ENCODE measurements at regions not wholly inside any gene's neighbourhood (a gene's known extent, or its start where the extent isn't known, plus 50 kb on each side); places are given as distances from the start of the nearest gene placed in this dataset.

GRCh38 chr4:123050018-123050417, 127.6 kb upstream of the NUDT6 start:
- Histone ChIP-seq H3K27me3 (ENCODE audit: insufficient read depth, low read length) (no peaks in the 10 kb centered on the region), H2AFZ (ENCODE audit: low read length, unreplicated experiment) (no peak overlapping the region), H3K4me1 (ENCODE audit: control insufficient read depth, insufficient read depth, low read length, unreplicated experiment) (no peaks in the 10 kb centered on the region), H3K36me3 (ENCODE audit: insufficient read depth, low read length) (peaks cover 27% of the 10 kb centered on the region), H3K79me2 (ENCODE audit: control insufficient read depth, insufficient read depth, low read length, unreplicated experiment) (no peaks in the 10 kb centered on the region), H3K4me3 (ENCODE audit: low read depth, low read length) (no peak overlapping the region), H3K27ac (ENCODE audit: low read depth, low read length) (no peak overlapping the region)

DNA sequence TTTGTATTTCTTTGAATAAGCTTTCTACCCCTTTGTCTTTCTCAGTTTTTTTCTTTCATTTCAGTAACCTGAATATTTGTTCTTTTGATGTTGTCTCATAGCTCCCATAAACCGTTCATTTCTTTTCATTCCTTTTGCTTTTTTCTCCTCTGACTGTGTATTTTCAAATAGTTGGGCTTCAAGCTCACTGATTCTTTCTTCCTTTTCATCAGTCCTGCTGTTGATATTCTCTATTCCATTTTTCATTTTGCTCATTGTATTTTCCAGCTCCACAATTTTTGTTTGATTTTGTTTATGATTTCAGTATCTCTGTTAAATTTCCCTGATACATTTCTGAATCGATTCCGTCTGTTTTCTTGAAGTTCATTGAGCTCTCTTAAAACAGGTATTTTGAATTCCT, 129.6 kb upstream of the NUDT6 start:
- Histone ChIP-seq H3K79me2 (ENCODE audit: control insufficient read depth, insufficient read depth, low read length, unreplicated experiment) (no peaks in the 10 kb centered on the region), H3K4me3 (ENCODE audit: low read depth, low read length) (no peak overlapping the region), H3K36me3 (ENCODE audit: insufficient read depth, low read length) (peaks cover 27% of the 10 kb centered on the region), H3K27me3 (ENCODE audit: insufficient read depth, low read length) (no peaks in the 10 kb centered on the region), H2AFZ (ENCODE audit: low read length, unreplicated experiment) (no peak overlapping the region), H3K27ac (ENCODE audit: low read depth, low read length) (no peak overlapping the region), H3K4me1 (ENCODE audit: control insufficient read depth, insufficient read depth, low read length, unreplicated experiment) (peaks cover 14% of the 10 kb centered on the region)

DNA sequence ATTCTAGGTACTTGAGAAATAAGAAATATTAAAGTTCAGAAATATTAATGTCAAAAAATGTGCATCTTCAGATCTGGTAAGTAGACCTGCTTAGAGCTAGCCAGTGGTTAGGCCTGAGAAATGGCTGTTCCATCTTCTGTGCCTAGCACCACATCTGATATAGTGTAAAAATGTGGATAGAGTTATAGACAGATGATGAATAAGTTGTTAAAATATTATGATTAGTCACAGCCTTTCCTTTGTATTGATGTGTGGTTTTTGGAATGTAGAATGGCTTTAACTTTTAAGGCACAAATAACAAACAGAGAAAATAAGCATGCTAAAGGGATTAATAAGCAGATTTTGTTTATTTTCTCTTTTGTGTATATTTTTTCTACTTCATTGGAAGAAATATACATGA, 133.5 kb upstream of the NUDT6 start:
- Histone ChIP-seq H3K27me3 (ENCODE audit: insufficient read depth, low read length) (no peaks in the 10 kb centered on the region), H3K4me3 (ENCODE audit: low read depth, low read length) (no peak overlapping the region), H3K4me1 (ENCODE audit: control insufficient read depth, insufficient read depth, low read length, unreplicated experiment) (peaks cover 14% of the 10 kb centered on the region), H3K79me2 (ENCODE audit: control insufficient read depth, insufficient read depth, low read length, unreplicated experiment) (no peaks in the 10 kb centered on the region), H2AFZ (ENCODE audit: low read length, unreplicated experiment) (no peak overlapping the region), H3K36me3 (ENCODE audit: insufficient read depth, low read length) (peaks cover 18% of the 10 kb centered on the region), H3K27ac (ENCODE audit: low read depth, low read length) (peak overlapping the region; percentile 1; the same call in 1 of the 2 replicates)

DNA sequence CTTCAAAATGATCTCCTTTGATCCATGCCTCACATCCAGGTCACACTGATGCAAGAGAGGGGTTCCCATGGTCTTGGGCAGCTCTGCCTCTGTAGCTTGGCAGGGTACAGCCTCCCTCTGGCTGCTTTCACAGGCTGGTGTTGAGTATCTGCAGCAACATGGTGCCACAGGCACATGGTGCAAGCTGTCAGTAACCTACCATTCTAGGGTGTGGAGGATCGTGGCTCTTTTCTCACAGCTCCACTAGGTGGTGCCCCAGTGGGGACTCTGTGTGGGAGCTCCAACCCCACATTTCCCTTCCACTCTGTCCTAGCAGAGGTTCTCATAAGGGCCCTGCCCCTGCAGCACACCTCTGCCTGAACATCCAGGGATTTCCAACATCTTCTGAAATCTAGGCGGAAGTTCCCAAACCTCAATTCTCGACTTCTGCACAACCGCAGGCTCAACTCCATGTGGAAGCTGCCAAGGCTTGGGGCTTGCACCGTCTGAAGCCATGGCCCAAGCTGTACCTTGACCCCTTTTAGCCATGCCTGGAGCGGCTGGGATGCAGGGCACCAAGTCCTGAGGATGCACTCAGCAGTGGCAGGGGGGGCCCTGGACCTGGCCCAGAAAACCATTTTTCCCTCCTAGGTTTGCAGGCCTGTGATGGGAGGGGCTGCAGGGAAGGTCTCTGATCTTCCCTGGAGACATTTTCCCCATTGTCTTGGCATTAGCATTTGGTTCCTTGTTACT, 137.8 kb upstream of the NUDT6 start:
- H3K27ac ChIP-seq (ENCODE audit: low read depth, low read length) = no peak overlapping the region
- H3K4me1 ChIP-seq (ENCODE audit: control insufficient read depth, insufficient read depth, low read length, unreplicated experiment) = peaks cover 14% of the 10 kb centered on the region
- no peaks in the 10 kb centered on the region for H3K79me2 ChIP-seq (ENCODE audit: control insufficient read depth, insufficient read depth, low read length, unreplicated experiment)
- no peak overlapping the region for H2AFZ ChIP-seq (ENCODE audit: low read length, unreplicated experiment)
- H3K27me3 ChIP-seq (ENCODE audit: insufficient read depth, low read length) = no peaks in the 10 kb centered on the region
- no peaks in the 10 kb centered on the region; the same call in 1 of the 2 replicates for H3K36me3 ChIP-seq (ENCODE audit: insufficient read depth, low read length)
- H3K4me3 ChIP-seq (ENCODE audit: low read depth, low read length) = no peak overlapping the region

GRCh38 chr4:123064390-123064789, 142.0 kb upstream of the NUDT6 start:
- no peak overlapping the region for H3K27ac ChIP-seq (ENCODE audit: low read depth, low read length)
- H2AFZ ChIP-seq (ENCODE audit: low read length, unreplicated experiment) = no peak overlapping the region
- no peak overlapping the region for H3K4me3 ChIP-seq (ENCODE audit: low read depth, low read length)

GRCh38 chr4:123068081-123068480, 145.7 kb upstream of the NUDT6 start:
- Histone ChIP-seq H2AFZ (ENCODE audit: low read length, unreplicated experiment) (no peak overlapping the region), H3K27me3 (ENCODE audit: insufficient read depth, low read length) (no peaks in the 10 kb centered on the region), H3K4me3 (ENCODE audit: low read depth, low read length) (no peak overlapping the region), H3K27ac (ENCODE audit: low read depth, low read length) (no peak overlapping the region), H3K79me2 (ENCODE audit: control insufficient read depth, insufficient read depth, low read length, unreplicated experiment) (no peaks in the 10 kb centered on the region), H3K4me1 (ENCODE audit: control insufficient read depth, insufficient read depth, low read length, unreplicated experiment) (peaks cover 7% of the 10 kb centered on the region), H3K36me3 (ENCODE audit: insufficient read depth, low read length) (no peaks in the 10 kb centered on the region)

More at GRCh38 chr4:123064390-123064789, 142.0 kb upstream of the NUDT6 start:
- no peaks in the 10 kb centered on the region for H3K4me1 ChIP-seq (ENCODE audit: control insufficient read depth, insufficient read depth, low read length, unreplicated experiment)
- no peaks in the 10 kb centered on the region for H3K79me2 ChIP-seq (ENCODE audit: control insufficient read depth, insufficient read depth, low read length, unreplicated experiment)
- H3K27me3 ChIP-seq (ENCODE audit: insufficient read depth, low read length) = no peaks in the 10 kb centered on the region
- no peaks in the 10 kb centered on the region for H3K36me3 ChIP-seq (ENCODE audit: insufficient read depth, low read length)

- no peak overlapping the region for H3K27ac ChIP-seq (ENCODE audit: low read depth, low read length)
- H3K36me3 ChIP-seq (ENCODE audit: insufficient read depth, low read length) = no peaks in the 10 kb centered on the region
- H3K27me3 ChIP-seq (ENCODE audit: insufficient read depth, low read length) = no peaks in the 10 kb centered on the region
- no peak overlapping the region for H2AFZ ChIP-seq (ENCODE audit: low read length, unreplicated experiment)
- peaks cover 7% of the 10 kb centered on the region for H3K4me1 ChIP-seq (ENCODE audit: control insufficient read depth, insufficient read depth, low read length, unreplicated experiment)
- H3K79me2 ChIP-seq (ENCODE audit: control insufficient read depth, insufficient read depth, low read length, unreplicated experiment) = no peaks in the 10 kb centered on the region
- no peak overlapping the region for H3K4me3 ChIP-seq (ENCODE audit: low read depth, low read length)
Observed at GRCh38 chr4:123072060-123072459, 149.7 kb upstream of the NUDT6 start.

DNA sequence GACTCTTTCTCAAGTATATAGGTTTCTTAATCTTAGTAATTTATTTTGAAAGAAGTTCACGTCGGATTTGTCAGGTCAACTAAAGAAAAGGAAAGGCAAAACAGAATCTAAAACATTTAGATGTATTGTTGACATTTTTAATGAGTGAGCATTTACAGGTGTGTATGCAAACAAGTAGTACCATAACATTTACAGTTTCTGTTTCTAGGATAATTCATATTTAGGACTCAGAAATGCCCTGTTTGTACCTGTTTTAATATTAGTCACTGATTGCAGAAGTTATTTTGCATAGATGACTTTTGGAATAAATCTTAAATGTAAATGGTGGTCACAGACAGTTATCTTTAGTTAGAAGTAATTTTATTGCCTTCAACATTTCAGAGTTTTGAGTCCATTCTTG, 151.3 kb upstream of the NUDT6 start:
- H3K27me3 ChIP-seq (ENCODE audit: insufficient read depth, low read length) = no peaks in the 10 kb centered on the region
- no peaks in the 10 kb centered on the region for H3K79me2 ChIP-seq (ENCODE audit: control insufficient read depth, insufficient read depth, low read length, unreplicated experiment)
- H2AFZ ChIP-seq (ENCODE audit: low read length, unreplicated experiment) = no peak overlapping the region
- H3K36me3 ChIP-seq (ENCODE audit: insufficient read depth, low read length) = no peaks in the 10 kb centered on the region
- no peak overlapping the region for H3K4me3 ChIP-seq (ENCODE audit: low read depth, low read length)
- no peak overlapping the region for H3K27ac ChIP-seq (ENCODE audit: low read depth, low read length)
- peaks cover 7% of the 10 kb centered on the region for H3K4me1 ChIP-seq (ENCODE audit: control insufficient read depth, insufficient read depth, low read length, unreplicated experiment)

DNA sequence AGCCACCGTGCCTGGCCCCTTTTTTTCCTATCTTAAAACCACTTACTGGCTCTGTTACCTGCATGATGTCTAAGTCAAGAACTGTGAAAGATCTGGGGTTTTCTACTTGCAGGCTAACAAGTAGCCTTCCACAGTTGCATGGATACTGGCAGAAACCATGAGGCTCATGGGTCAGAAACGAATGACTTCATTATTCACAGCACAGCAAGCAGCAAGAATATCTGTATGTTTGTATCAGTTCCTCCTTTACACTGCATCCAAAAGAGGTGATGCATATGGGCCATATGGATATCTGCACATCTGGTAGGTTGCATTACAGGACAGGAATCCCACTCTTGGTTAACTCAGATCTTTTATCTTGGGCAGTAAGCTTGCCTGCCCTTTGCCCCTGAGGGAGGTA, 154.9 kb upstream of the NUDT6 start:
- H3K79me2 ChIP-seq (ENCODE audit: control insufficient read depth, insufficient read depth, low read length, unreplicated experiment) = no peaks in the 10 kb centered on the region
- H3K27ac ChIP-seq (ENCODE audit: low read depth, low read length) = no peak overlapping the region
- H3K4me1 ChIP-seq (ENCODE audit: control insufficient read depth, insufficient read depth, low read length, unreplicated experiment) = no peaks in the 10 kb centered on the region
- H3K36me3 ChIP-seq (ENCODE audit: insufficient read depth, low read length) = 0 out of 2 replicates have a peak, but pooled peaks cover 3% of the 10 kb centered on the region
- no peak overlapping the region for H3K4me3 ChIP-seq (ENCODE audit: low read depth, low read length)
- no peak overlapping the region for H2AFZ ChIP-seq (ENCODE audit: low read length, unreplicated experiment)
- H3K27me3 ChIP-seq (ENCODE audit: insufficient read depth, low read length) = no peaks in the 10 kb centered on the region

GRCh38 chr4:123081971-123082370, 159.6 kb upstream of the NUDT6 start:
- no peak overlapping the region for H3K4me3 ChIP-seq (ENCODE audit: low read depth, low read length)
- H3K27me3 ChIP-seq (ENCODE audit: insufficient read depth, low read length) = no peaks in the 10 kb centered on the region
- no peak overlapping the region for H3K27ac ChIP-seq (ENCODE audit: low read depth, low read length)
- H3K4me1 ChIP-seq (ENCODE audit: control insufficient read depth, insufficient read depth, low read length, unreplicated experiment) = no peaks in the 10 kb centered on the region
- no peak overlapping the region for H2AFZ ChIP-seq (ENCODE audit: low read length, unreplicated experiment)
- 0 out of 2 replicates have a peak, but pooled peaks cover 4% of the 10 kb centered on the region for H3K36me3 ChIP-seq (ENCODE audit: insufficient read depth, low read length)
- no peaks in the 10 kb centered on the region for H3K79me2 ChIP-seq (ENCODE audit: control insufficient read depth, insufficient read depth, low read length, unreplicated experiment)

GRCh38 chr4:123083646-123084045, 161.2 kb upstream of the NUDT6 start:
- Histone ChIP-seq H2AFZ (ENCODE audit: low read length, unreplicated experiment) (no peak overlapping the region), H3K27ac (ENCODE audit: low read depth, low read length) (no peak overlapping the region)

More at GRCh38 chr4:123083646-123084045, 161.2 kb upstream of the NUDT6 start:
- Histone ChIP-seq H3K36me3 (ENCODE audit: insufficient read depth, low read length) (0 out of 2 replicates have a peak, but pooled peaks cover 4% of the 10 kb centered on the region), H3K4me1 (ENCODE audit: control insufficient read depth, insufficient read depth, low read length, unreplicated experiment) (no peaks in the 10 kb centered on the region), H3K27me3 (ENCODE audit: insufficient read depth, low read length) (no peaks in the 10 kb centered on the region), H3K4me3 (ENCODE audit: low read depth, low read length) (no peak overlapping the region), H3K79me2 (ENCODE audit: control insufficient read depth, insufficient read depth, low read length, unreplicated experiment) (no peaks in the 10 kb centered on the region)
